HFFc6 (cell line): ENCODE measurements at regions not wholly inside any gene's neighbourhood (a gene's known extent, or its start where the extent isn't known, plus 50 kb on each side); places are given as distances from the start of the nearest gene placed in this dataset.
"Not testable (repeated sequence)": the region's sequence is repeated elsewhere in the genome, so short reads cannot be mapped to it uniquely, and the experiment has no call there.

ENCODE experiments used
- DNase-seq: peaks from one replicate; pipeline ENCODE4 v3.0.0-alpha.2; 2018
- H3K27ac Mint-ChIP-seq: 2 replicates; pipeline ENCODE4 v1.8.0; 2020; ENCODE audit warnings: mild to moderate bottlenecking, mixed read lengths
- H3K27me3 Mint-ChIP-seq: 2 replicates; pipeline ENCODE4 v1.8.0; 2021; ENCODE audit warnings: mild to moderate bottlenecking, moderate library complexity, mixed read lengths; ENCODE audit not compliant: insufficient read depth
- H3K36me3 Mint-ChIP-seq: 2 replicates; pipeline ENCODE4 v1.8.0; 2021; ENCODE audit warnings: low read depth, mixed read lengths
- H3K4me1 Mint-ChIP-seq: 2 replicates; pipeline ENCODE4 v1.8.0; 2020; ENCODE audit warnings: low read depth, mixed read lengths
- H3K4me3 Mint-ChIP-seq: 2 replicates; pipeline ENCODE4 v1.8.0; 2020; ENCODE audit warnings: mild to moderate bottlenecking, moderate library complexity, mixed read lengths
- H3K9me3 Mint-ChIP-seq: 2 replicates; pipeline ENCODE4 v1.8.0; 2020; ENCODE audit warnings: mild to moderate bottlenecking, mixed read lengths
- CTCF ChIP-seq: fragments of 200-600 bp; sonication (generic); IDR thresholded peaks from 2 replicates; pipeline ENCODE4 v1.5.0; 2021; ENCODE audit warnings: antibody characterized with exemption, mild to moderate bottlenecking

- no peaks in the 10 kb centered on the region for H3K36me3 Mint-ChIP-seq
- peaks cover 6% of the 10 kb centered on the region for H3K9me3 Mint-ChIP-seq
- H3K4me1 Mint-ChIP-seq = no peaks in the 10 kb centered on the region
- no peak for DNase-seq
- peaks cover 36% of the 10 kb centered on the region for H3K27me3 Mint-ChIP-seq
- H3K27ac Mint-ChIP-seq = no peak overlapping the region
- no peak overlapping the region for H3K4me3 Mint-ChIP-seq
- TF ChIP-seq CTCF = no peak
Observed at GRCh38 chr5:171721464-171721863, 64.2 kb upstream of the SMIM23 start.

- H3K27ac Mint-ChIP-seq = no peak overlapping the region
- H3K9me3 Mint-ChIP-seq = peaks cover 13% of the 10 kb centered on the region
- H3K4me1 Mint-ChIP-seq = no peaks in the 10 kb centered on the region
- no peak for TF ChIP-seq CTCF
- peaks cover 30% of the 10 kb centered on the region for H3K27me3 Mint-ChIP-seq
- H3K36me3 Mint-ChIP-seq = no peaks in the 10 kb centered on the region
- DNase-seq = no peak
- no peak overlapping the region for H3K4me3 Mint-ChIP-seq
Observed at GRCh38 chr5:171724468-171725204, 61.0 kb upstream of the SMIM23 start.

GRCh38 chr5:171725205-171725601 lies 60.4 kb upstream of the SMIM23 start:
- H3K4me1 Mint-ChIP-seq = no peaks in the 10 kb centered on the region
- no peak overlapping the region for H3K4me3 Mint-ChIP-seq
- no peak overlapping the region for H3K27ac Mint-ChIP-seq
- peaks cover 13% of the 10 kb centered on the region for H3K9me3 Mint-ChIP-seq
- DNase-seq = no peak
- TF ChIP-seq CTCF = no peak
- H3K27me3 Mint-ChIP-seq = peaks cover 25% of the 10 kb centered on the region
- H3K36me3 Mint-ChIP-seq = no peaks in the 10 kb centered on the region

- not testable (repeated sequence) for H3K4me1 Mint-ChIP-seq, H3K4me3 Mint-ChIP-seq, H3K36me3 Mint-ChIP-seq, H3K27ac Mint-ChIP-seq, DNase-seq
- H3K27me3 Mint-ChIP-seq = peaks cover 15% of the 10 kb centered on the region
- peaks cover 13% of the 10 kb centered on the region for H3K9me3 Mint-ChIP-seq
Observed at GRCh38 chr5:171726819-171727218, 58.8 kb upstream of the SMIM23 start.

GRCh38 chr5:171728686-171729085 lies 56.9 kb upstream of the SMIM23 start:
- H3K36me3 Mint-ChIP-seq = no peaks in the 10 kb centered on the region
- H3K27me3 Mint-ChIP-seq = peaks cover 5% of the 10 kb centered on the region
- no peak overlapping the region for H3K4me3 Mint-ChIP-seq
- TF ChIP-seq CTCF = no peak
- H3K9me3 Mint-ChIP-seq = peaks cover 13% of the 10 kb centered on the region
- H3K27ac Mint-ChIP-seq = no peak overlapping the region
- DNase-seq = no peak
- no peaks in the 10 kb centered on the region for H3K4me1 Mint-ChIP-seq
